HG03457 (cell line): ENCODE measurements at regions not wholly inside any gene's neighbourhood (a gene's known extent, or its start where the extent isn't known, plus 50 kb on each side); places are given as distances from the start of the nearest gene placed in this dataset.

Experiments
- ATAC-seq: cut with Tn5 transposase; IDR thresholded peaks from one replicate; pipeline ENCODE4 v1.9.1; 2021; ENCODE audit warnings: moderate number of reproducible peaks; ENCODE audit not compliant: unreplicated experiment

- ATAC-seq, result no peak
These were observed 76.5 kb upstream of the ADRB1 start for GRCh38 chr10:113967126-113967525.

DNA sequence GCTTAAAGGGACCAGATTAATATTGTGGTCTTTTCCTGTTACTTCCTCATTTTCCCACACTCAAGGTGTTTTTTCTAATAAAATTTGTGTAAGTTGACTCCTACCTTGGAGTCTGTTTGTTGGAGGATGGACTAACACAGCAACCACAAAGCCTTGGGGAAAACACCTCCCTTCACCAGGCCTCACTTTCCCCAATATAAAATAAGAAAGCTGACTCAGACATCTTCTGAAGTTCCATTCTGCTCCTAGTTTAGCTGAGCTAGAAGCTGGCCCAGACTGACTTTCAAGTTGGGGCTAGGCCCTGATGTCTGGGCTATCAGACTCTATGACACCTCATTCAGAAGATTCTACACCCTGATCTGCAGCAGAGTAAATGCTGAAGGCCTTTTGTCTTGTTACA, 73.0 kb upstream of the ADRB1 start:
- no peak for ATAC-seq

DNA sequence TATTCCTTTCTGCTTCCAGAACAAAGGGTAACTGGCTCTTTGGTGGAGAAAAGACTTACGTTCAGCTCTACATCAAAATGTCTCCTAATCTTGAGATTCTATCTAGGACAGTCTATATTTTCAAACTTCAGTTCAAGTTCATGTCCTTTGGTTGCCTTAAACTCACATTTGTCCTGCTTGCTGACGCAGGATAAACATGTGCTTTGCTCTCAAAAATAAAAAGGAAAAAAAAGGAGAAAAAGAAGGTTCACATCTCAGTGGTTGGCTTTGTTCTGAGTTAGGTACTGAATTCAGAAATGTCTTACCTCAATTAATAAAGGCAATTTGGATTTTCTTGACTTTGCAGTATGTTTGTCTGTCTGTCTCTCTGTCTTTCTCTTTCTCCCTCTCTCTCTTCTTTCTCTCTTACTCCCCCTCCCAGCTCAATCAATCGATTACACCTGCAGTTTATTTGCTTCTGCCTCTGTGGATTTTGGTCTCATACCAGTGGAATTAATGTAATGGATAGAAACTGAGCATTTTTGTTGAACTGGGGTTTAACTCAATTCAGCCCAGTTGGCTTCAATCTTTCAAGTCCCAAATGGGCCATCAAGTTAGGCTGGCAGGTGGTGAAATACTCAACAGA, 72.2 kb upstream of the ADRB1 start:
- ATAC-seq, result no peak

GRCh38 chr10:113977174-113977573, 66.5 kb upstream of the ADRB1 start:
- no peak for ATAC-seq

DNA sequence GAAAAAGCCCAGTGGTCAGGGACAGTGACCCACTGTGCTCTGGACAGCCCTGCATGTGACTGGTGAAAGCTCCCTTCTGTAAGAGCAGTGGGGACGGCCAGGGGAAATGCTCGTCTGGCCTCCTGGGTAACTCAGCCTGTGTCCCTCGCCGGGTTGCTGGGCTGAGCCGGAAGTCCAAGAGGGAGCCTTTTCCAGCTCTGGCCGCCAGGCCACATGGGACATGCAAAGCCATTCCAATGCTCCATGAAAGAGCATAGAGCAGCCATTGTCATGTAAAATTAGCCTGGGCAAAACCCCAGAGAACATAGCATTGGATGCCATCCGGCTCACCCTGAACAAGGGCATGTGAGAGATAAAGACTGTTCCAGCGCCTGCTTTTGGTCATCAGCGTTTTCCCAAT, 64.9 kb upstream of the ADRB1 start:
- ATAC-seq, result no peak

- ATAC-seq, result no peak
These were observed 64.3 kb upstream of the ADRB1 start for GRCh38 chr10:113979409-113979808.

DNA sequence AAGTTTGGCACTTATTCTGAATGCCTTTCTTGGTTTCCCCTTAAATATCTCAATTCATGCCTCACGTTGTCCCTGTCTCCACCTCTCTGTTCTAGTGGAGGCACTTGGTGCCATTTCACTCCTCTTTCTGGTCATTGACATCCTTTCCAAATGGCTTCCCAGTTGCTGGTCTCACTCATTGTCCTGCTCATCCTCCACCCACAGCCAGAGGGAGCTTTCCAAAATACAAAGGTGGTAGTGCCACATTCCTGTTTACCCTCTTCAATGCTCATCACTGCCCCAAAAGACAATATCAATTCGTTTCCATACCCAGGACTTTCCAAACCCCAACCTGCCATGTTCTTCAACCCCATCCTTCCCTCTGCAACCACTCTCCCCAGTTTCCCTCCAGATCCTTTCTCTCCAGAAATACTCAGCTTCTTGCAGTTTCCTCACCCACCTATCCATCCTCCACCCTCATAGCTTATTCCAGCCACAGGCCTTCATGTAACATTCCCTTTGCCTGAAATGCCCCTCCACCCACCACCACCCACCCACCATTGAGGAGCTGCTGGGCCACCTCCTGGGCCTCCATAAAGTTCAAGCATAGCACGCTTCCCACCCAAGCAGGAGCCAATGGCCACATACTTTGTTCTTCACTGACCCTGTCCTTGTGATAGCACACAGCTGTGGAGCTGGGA, 63.1 kb upstream of the ADRB1 start:
- no peak for ATAC-seq

GRCh38 chr10:113982296-113982695, 61.4 kb upstream of the ADRB1 start:
- ATAC-seq, result peak; percentile 17

GRCh38 chr10:113982769-113983168, 60.9 kb upstream of the ADRB1 start:
- peak; percentile 75 for ATAC-seq

- peak; percentile 35 for ATAC-seq
These were observed 60.1 kb upstream of the ADRB1 start for GRCh38 chr10:113983552-113983951.

DNA sequence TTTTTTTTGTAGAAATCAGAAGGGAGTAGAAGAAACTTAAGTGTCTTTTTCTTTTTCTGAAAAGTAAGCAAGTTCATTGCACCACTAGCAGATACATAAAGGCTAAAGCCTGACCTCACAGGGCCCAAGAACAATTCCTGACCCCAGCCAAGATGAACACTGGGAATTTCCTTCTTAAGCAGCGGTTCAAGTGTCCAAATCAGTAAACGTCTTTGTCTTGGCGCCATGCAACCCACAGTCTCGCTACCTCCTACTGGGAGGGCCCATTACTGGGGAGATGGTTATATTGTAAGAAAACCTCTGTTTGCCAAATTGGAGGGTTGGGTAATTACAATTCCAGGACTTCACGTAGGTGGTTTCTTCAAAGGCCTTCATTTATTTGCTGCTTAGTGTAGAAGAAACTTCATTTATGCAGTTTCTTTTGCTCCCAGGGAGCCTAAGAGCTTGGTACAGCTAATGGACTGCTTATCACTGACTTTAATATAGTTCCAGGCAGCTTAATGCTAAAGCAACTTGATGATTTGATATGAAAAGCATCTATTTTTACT, 58.3 kb upstream of the ADRB1 start:
- no peak for ATAC-seq

DNA sequence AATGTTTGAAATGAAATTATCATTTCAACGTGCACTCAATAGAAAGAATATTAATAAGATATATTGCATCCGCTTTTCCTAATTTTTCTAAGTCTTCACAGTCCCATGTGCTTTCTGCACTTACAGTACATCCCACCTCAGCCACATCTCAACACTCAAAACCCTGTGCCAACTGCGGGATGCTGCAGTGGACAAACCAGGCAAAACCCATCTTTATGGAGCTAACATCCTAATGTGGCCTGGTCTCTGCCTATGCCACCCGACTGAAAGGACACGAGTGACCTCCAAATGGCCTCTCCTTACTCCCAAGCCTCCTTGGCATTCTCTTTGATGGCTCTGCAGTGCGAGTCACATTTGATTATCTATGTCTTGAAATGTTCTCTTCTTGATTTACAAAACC, 57.4 kb upstream of the ADRB1 start:
- no peak for ATAC-seq

GRCh38 chr10:113987156-113987555, 56.5 kb upstream of the ADRB1 start:
- no peak for ATAC-seq

GRCh38 chr10:113987805-113988204, 55.9 kb upstream of the ADRB1 start:
- ATAC-seq, result no peak

DNA sequence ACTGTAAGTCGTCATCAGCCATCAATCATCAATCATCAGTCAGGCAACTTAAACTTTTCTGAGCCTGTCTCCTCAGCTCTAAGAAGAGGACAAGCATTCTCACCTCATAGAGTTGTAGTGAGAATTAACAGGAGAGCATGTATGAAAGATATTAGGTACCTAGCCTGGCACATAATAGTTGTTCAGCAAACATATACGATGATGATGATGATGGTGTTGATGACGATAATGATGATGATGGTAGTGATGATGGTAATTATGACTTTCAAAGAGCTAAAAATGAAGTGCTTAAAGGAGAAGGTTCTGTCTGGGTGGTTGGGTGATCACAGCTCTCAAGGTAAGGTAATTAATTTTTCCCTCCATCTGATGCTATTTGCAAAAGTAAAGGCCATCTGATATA, 55.1 kb upstream of the ADRB1 start:
- ATAC-seq, result no peak

- no peak for ATAC-seq
These were observed 52.4 kb upstream of the ADRB1 start for GRCh38 chr10:113991091-113991860.

DNA sequence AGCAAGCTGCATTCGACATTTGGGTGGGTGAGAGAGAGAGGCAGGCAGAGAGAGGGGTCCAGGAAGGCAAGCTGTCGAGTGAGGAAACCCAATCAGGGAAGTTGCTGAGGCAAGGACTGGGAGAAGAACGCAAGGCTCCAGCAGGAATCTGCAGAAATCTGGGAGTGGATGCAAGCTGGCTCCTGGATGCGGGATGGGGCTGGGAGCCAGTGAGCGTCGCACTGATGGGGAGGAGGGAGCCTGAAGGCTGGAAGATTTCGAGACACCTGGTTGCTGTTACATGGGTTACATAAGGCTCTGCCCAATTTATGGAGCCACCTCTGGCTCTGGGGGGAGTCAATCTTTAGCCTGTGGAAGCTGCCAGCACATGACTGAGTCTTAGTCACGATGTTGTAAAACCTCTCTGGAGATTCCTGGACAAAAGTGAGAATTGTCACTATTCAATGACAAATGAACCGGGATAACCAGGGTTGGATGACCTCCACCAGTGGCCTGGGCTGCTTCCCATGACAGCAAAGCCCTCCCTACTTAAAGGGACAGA, 51.1 kb upstream of the ADRB1 start:
- no peak for ATAC-seq

GRCh38 chr10:113993489-113993991, 50.1 kb upstream of the ADRB1 start:
- no peak for ATAC-seq
